ENCODE measurements at regions not wholly inside any gene's neighbourhood (a gene's known extent, or its start where the extent isn't known, plus 50 kb on each side); places are given as distances from the start of the nearest gene placed in this dataset.
"Not testable (repeated sequence)": the region's sequence is repeated elsewhere in the genome, so short reads cannot be mapped to it uniquely, and the experiment has no call there.

DNA sequence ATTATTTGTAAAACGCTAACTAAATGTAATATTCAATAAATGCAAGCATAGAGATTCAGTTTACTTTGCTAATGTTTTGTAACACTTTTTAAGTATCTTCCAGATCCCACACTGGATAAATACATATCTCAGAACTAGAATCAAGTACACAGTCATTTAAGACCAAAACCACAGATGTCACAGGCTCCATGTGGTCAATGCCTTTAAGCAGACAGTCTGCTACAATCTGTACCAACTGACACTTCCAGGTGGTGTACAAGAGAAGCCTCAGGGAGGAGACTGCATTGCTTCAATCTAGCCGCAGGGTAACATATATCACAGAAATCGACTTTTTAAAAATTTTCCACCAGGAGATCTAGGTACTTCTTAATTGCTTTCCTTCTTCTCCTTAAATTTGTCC lies 229.6 kb upstream of the DIAPH2 start:
- TF ChIP-seq, protein P1, sequence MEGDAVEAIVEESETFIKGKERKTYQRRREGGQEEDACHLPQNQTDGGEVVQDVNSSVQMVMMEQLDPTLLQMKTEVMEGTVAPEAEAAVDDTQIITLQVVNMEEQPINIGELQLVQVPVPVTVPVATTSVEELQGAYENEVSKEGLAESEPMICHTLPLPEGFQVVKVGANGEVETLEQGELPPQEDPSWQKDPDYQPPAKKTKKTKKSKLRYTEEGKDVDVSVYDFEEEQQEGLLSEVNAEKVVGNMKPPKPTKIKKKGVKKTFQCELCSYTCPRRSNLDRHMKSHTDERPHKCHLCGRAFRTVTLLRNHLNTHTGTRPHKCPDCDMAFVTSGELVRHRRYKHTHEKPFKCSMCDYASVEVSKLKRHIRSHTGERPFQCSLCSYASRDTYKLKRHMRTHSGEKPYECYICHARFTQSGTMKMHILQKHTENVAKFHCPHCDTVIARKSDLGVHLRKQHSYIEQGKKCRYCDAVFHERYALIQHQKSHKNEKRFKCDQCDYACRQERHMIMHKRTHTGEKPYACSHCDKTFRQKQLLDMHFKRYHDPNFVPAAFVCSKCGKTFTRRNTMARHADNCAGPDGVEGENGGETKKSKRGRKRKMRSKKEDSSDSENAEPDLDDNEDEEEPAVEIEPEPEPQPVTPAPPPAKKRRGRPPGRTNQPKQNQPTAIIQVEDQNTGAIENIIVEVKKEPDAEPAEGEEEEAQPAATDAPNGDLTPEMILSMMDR (conservative IDR thresholded peaks at IDR 0.05): no peak
- H3K27ac ChIP-seq: no peak overlapping the region

DNA sequence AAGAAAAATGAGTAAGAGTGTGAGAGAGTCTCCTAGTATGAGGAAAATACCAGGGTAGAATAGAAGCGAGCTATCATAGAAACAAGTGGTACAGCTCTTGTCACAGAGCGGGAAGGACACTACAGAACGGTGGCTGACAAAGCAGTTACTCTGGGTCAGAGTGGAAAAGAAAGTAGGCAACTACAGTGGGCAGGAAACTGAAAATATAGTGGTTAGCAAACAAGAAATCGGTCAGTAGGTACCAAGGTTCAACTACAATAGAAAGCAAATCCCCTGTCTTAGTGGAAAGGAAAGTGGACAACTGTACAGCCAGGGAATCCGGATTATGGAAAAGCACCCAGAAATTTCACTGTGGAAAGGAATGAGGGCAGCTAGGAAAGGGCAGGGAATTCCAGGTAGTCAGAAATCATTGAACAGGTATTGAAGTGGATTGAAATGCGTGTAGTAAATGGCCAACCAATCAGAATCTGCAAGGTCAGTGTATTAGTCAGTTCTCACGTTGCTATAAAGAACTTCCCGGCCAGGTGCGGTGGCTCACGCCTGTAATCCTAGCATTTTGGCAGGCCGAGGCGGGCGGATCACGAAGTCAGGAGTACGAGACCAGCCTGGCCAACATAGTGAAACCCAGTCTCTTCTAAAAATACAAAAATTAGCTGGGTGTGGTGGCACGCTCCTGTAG lies 219.6 kb upstream of the DIAPH2 start:
- no peak overlapping the region for H3K27ac ChIP-seq
- TF ChIP-seq, protein P1 (conservative IDR thresholded peaks at IDR 0.05): no peak

DNA sequence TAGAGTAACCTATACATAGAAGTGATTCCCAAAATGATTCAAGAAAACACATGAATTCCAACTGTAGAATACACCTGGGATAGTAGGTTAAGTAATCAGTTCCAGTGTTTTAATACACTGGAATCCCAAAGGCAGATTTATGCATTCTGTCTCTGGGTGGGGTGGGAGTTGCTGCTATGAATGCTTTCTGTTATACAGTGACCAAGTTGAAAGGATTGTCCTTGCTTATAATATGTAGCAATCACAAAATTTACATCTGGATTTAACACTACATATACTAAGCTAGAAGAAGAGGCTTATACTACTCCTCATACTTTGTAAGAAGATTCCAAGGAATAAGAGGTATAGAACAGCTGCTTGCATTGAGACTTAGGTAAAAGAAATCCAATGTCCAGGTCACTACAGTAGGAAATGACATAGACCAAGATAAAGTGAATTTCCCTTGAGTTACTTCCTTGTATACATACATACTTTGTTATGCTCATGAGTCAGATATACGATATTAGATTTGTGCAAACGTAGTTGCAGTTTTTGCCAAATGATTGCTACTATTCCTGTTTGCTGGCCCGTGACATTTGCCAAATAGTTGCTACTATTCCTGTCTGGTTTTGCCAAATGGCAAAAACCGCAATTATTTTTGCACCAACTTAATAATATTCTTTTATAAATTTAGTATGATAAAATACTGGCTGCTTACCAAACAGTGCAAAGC lies 210.5 kb upstream of the DIAPH2 start:
- H3K27ac ChIP-seq: no peak overlapping the region
- TF ChIP-seq, protein P1 (conservative IDR thresholded peaks at IDR 0.05): no peak

DNA sequence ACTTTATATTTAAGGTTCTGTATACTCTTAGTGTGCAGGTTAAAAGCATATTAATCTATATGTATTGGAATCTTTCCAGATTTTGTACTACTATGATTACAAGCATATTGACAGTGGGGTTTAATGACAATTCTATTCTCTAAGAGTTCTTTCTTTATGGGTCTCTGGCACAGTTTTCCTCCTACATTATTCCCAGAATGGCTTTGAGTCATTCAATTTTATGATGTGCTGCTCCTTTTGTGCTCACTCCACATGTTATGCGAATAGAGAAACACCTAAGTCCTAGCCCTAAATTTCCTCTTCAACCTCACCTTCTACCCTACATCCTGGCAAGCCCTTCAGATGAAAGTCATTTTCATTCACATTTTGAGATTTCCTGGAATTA lies 209.9 kb upstream of the DIAPH2 start:
- no peak overlapping the region for H3K27ac ChIP-seq
- TF ChIP-seq, protein P1 (conservative IDR thresholded peaks at IDR 0.05): no peak

DNA sequence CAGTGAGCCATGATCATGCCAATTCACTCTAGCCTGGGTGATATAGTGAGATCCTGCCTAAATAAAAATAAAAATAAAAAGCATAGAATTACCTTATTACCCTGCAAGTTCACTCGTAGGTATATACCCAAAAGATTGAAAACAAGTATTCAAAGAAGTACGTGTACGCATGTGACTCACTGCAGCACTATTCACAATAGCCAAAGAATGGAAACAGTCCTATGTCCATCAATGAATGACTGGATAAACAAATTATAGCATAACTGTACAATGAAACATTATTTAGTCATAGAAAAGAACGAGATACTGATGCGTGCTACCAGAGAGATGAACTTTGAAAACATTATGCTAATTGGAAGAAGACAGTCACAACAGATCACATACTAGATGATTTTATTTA lies 204.6 kb upstream of the DIAPH2 start:
- TF ChIP-seq, protein P1 (conservative IDR thresholded peaks at IDR 0.05): no peak
- no peak overlapping the region for H3K27ac ChIP-seq

DNA sequence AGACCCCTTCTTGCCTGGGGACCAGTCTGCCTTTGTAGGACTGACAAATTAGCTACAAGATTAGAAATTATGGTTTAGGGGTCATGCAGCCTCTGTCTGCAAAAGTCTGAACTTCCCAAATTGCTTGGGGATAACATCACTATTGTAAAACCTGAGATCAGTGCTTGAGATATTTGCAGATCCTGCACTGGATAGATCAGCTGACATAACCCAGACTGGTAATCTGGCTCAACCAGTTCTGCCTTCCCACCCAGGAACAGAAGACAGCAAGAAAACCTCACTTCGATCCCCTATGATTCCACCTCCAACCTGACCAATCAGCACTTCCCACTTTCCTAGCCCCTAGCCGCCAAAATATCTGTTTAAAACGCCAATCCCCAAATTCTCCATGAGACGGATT lies 202.8 kb upstream of the DIAPH2 start:
- TF ChIP-seq, protein P1 (conservative IDR thresholded peaks at IDR 0.05): no peak
- no peak overlapping the region for H3K27ac ChIP-seq

DNA sequence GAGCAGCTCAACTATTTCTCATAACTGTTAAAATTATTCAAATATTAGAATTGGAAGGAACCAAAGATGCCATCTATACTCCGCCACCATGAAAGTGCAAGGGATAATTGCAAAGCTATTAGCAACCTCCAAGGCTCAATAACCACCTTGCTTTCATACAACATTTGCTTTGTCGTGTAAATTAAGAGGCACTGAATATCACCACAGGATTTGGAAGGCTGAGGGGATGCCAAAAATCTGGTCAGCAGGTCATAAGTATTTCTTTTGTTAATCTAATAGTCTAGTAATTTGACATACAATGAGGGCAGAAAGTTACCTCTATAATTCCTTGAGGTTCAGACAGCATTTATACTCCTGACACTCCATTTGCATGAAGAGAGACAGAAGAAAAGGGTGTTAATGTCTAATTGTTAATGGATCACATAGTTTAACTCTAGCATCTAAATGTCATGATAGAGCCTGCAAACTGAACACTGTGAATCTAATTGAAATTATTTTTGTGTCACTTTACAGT lies 200.9 kb upstream of the DIAPH2 start:
- H3K27ac ChIP-seq: no peak overlapping the region
- TF ChIP-seq, protein P1 (conservative IDR thresholded peaks at IDR 0.05): no peak

DNA sequence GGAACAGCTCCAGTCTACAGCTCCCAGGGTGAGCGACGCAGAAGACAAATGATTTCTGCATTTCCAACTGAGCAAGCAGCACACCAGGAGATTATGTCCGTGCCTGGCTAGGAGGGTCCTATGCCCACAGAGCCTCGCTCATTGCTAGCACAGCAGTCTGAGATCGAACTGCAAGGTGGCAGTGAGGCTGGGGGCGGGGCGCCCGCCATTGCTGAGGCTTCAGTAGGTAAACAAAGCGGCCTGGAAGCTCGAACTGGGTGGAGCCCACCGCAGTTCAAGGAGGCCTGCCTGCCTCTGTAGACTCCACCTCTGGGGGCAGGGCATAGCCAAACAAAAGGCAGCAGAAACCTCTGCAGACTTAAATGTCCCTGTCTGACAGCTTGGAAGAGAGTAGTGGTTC lies 198.0 kb upstream of the DIAPH2 start:
- not testable (repeated sequence) for H3K27ac ChIP-seq

Measured in VCaP (cell line).